H1 (cell line): ENCODE measurements at regions not wholly inside any gene's neighbourhood (a gene's known extent, or its start where the extent isn't known, plus 50 kb on each side); places are given as distances from the start of the nearest gene placed in this dataset.

ENCODE experiments used
- CTCF ChIA-PET: fragments of 300-600 bp; sonication (Branson Sonifier 250); formaldehyde crosslinking; loops from one replicate; lab custom pipeline; 2021; ENCODE audit not compliant: partially characterized antibody; lab: Charles Lee
- POLR2A ChIA-PET: fragments of 300-600 bp; sonication (Branson Sonifier 250); formaldehyde crosslinking; loops from one replicate; lab custom pipeline; 2021; ENCODE audit warnings: inconsistent platforms; ENCODE audit not compliant: partially characterized antibody; lab: Charles Lee
- DNase-seq, 2 experiments: peaks; one replicate each; pipeline versions ENCODE4 v3.0.0 to v3.0.0-alpha.2; 2010 to 2022; ENCODE audit warnings: low spot score in 2 of 2, low read depth in 1 of 2, mixed read lengths in 1 of 2
- FAIRE-seq: peaks from 2 replicates; lab custom pipeline; 2011; peaks lifted over from hg19 to GRCh38; lab: Jason Lieb, UNC
- H2AFZ ChIP-seq: 2 replicates; pipeline ENCODE4 v1.8.1; 2012; ENCODE audit warnings: low read length, inconsistent platforms
- H2AK5ac ChIP-seq: 2 replicates; pipeline ENCODE4 v1.6.1; 2013; ENCODE audit warnings: low read depth, low read length
- H2BK120ac ChIP-seq: replicated peaks from 2 replicates; pipeline ENCODE3; 2013; ENCODE audit warnings: low read depth, low read length, inconsistent platforms
- H2BK12ac ChIP-seq: 2 replicates; pipeline ENCODE4 v1.6.1; 2013; ENCODE audit warnings: low read depth, low read length
- H2BK15ac ChIP-seq: 2 replicates; pipeline ENCODE4 v1.6.1; 2013; ENCODE audit warnings: low read length
- H2BK20ac ChIP-seq: 2 replicates; pipeline ENCODE4 v1.6.1; 2013; ENCODE audit warnings: low read length
- H2BK5ac ChIP-seq: 2 replicates; pipeline ENCODE4 v1.6.1; 2013; ENCODE audit warnings: low read depth, low read length
- H3K14ac ChIP-seq: 2 replicates; pipeline ENCODE4 v1.6.1; 2013; ENCODE audit warnings: inconsistent platforms; ENCODE audit not compliant: insufficient read length
- H3K18ac ChIP-seq: 2 replicates; pipeline ENCODE4 v1.6.1; 2013; ENCODE audit warnings: low read length; ENCODE audit errors: extremely low read depth
- H3K23ac ChIP-seq: 2 replicates; pipeline ENCODE4 v1.6.1; 2013; ENCODE audit warnings: inconsistent platforms; ENCODE audit not compliant: insufficient read length
- H3K23me2 ChIP-seq: 2 replicates; pipeline ENCODE4 v1.6.1; 2013; ENCODE audit warnings: low read depth, low read length
- H3K27ac ChIP-seq: 2 replicates; pipeline ENCODE4 v1.6.1; 2011; ENCODE audit warnings: low read depth, low read length, inconsistent platforms
- H3K27me3 ChIP-seq, 4 experiments: replicated peaks in 1 of 4; 1 replicate in 1 of 4; 2 replicates in 3 of 4; pipeline versions ENCODE4 v1.6.1 to v1.8.1; 2011 to 2013; ENCODE audit warnings: low read length in 3 of 4, mild to moderate bottlenecking in 3 of 4, inconsistent platforms in 2 of 4, mixed read lengths in 2 of 4, moderate library complexity in 1 of 4; ENCODE audit not compliant: control insufficient read depth in 3 of 4, insufficient read depth in 3 of 4; ENCODE audit errors: extremely low read depth in 1 of 4
- H3K36me3 ChIP-seq, 4 experiments: 2 replicates each; pipeline versions ENCODE4 v1.6.1 to v1.8.1; 2011 to 2013; ENCODE audit warnings: mild to moderate bottlenecking in 4 of 4, low read length in 3 of 4, moderate library complexity in 2 of 4, control low read depth in 1 of 4, inconsistent platforms in 1 of 4; ENCODE audit not compliant: insufficient read depth in 4 of 4, control insufficient read depth in 2 of 4
- H3K4ac ChIP-seq: replicated peaks from 2 replicates; pipeline ENCODE3; 2013; ENCODE audit warnings: low read length, low read depth, mixed read lengths, inconsistent platforms; ENCODE audit not compliant: insufficient read length
- H3K4me1 ChIP-seq, 4 experiments: replicated peaks in 1 of 4; 1 replicate in 1 of 4; 2 replicates in 3 of 4; pipeline versions ENCODE4 v1.6.1 to v1.8.1; 2011 to 2013; ENCODE audit warnings: low read length in 3 of 4, inconsistent platforms in 2 of 4, mixed read lengths in 1 of 4; ENCODE audit not compliant: insufficient read depth in 4 of 4, control insufficient read depth in 3 of 4
- H3K4me2 ChIP-seq, 2 experiments: 2 replicates each; pipeline versions ENCODE4 v1.6.1 to v1.8.1; 2011 to 2013; ENCODE audit warnings: low read depth in 2 of 2, low read length in 2 of 2, control low read depth in 1 of 2, inconsistent platforms in 1 of 2, mild to moderate bottlenecking in 1 of 2; ENCODE audit not compliant: insufficient read depth in 1 of 2
- H3K4me3 ChIP-seq, 4 experiments: fragments of 200-600, 300-600 bp in 1 of 4; sonication (generic), shearing (Covaris generic), sonication (Bioruptor Twin) in 1 of 4; 2 replicates each; pipeline versions ENCODE4 v1.5.1 to v1.8.1; 2011 to 2016; ENCODE audit warnings: low read length in 4 of 4, low read depth in 3 of 4, control low read depth in 2 of 4, inconsistent platforms in 2 of 4, mild to moderate bottlenecking in 2 of 4, mixed read lengths in 1 of 4, moderate library complexity in 1 of 4; ENCODE audit not compliant: insufficient read depth in 2 of 4; ENCODE audit errors: extremely low read depth in 1 of 4
- H3K56ac ChIP-seq: replicated peaks from 2 replicates; pipeline ENCODE3; 2013; ENCODE audit warnings: low read depth, mild to moderate bottlenecking, mixed read lengths, low read length, inconsistent platforms; ENCODE audit not compliant: insufficient read length
- H3K79me1 ChIP-seq: 2 replicates; pipeline ENCODE4 v1.6.1; 2013; ENCODE audit warnings: low read depth, low read length, control low read depth
- H3K79me2 ChIP-seq, 2 experiments: 2 replicates each; pipeline versions ENCODE4 v1.6.1 to v1.8.1; 2012 to 2013; ENCODE audit warnings: low read length in 2 of 2, mild to moderate bottlenecking in 2 of 2, inconsistent platforms in 1 of 2; ENCODE audit not compliant: insufficient read depth in 2 of 2, control insufficient read depth in 1 of 2
- H3K9ac ChIP-seq, 4 experiments: replicated peaks in 1 of 4; 1 replicate in 1 of 4; 2 replicates in 3 of 4; pipeline versions ENCODE4 v1.6.1 to v1.8.1; 2011 to 2013; ENCODE audit warnings: low read depth in 3 of 4, low read length in 3 of 4, control low read depth in 2 of 4, mild to moderate bottlenecking in 2 of 4, moderate library complexity in 2 of 4, inconsistent platforms in 1 of 4; ENCODE audit errors: extremely low read depth in 1 of 4
- H3K9me3 ChIP-seq, 2 experiments: 2 replicates each; pipeline versions ENCODE4 v1.6.1 to v1.8.1; 2012 to 2013; ENCODE audit warnings: mild to moderate bottlenecking in 2 of 2, moderate library complexity in 2 of 2, control low read depth in 1 of 2, inconsistent platforms in 1 of 2, low read depth in 1 of 2, low read length in 1 of 2, mixed read lengths in 1 of 2; ENCODE audit not compliant: insufficient read depth in 2 of 2
- H4K20me1 ChIP-seq, 2 experiments: replicated peaks in 1 of 2; 2 replicates each; pipeline versions ENCODE3 to v1.8.1; 2011 to 2013; ENCODE audit warnings: inconsistent platforms in 2 of 2, low read length in 2 of 2, mild to moderate bottlenecking in 1 of 2; ENCODE audit not compliant: insufficient read depth in 2 of 2, control insufficient read depth in 1 of 2
- H4K5ac ChIP-seq: 2 replicates; pipeline ENCODE4 v1.6.1; 2013; ENCODE audit warnings: low read length, low read depth, mixed read lengths, inconsistent platforms; ENCODE audit not compliant: insufficient read length
- H4K8ac ChIP-seq: 2 replicates; pipeline ENCODE4 v1.8.0; 2013; ENCODE audit warnings: mild to moderate bottlenecking, moderate library complexity, low read length, inconsistent platforms; ENCODE audit not compliant: insufficient read depth; ENCODE audit errors: extremely low read depth
- H4K91ac ChIP-seq: replicated peaks from 2 replicates; pipeline ENCODE3; 2013; ENCODE audit warnings: low read length, mixed read lengths, inconsistent platforms; ENCODE audit not compliant: insufficient read length
- BACH1 ChIP-seq: IDR thresholded peaks from 2 replicates; pipeline ENCODE4 v1.6.1; 2012; ENCODE audit warnings: low read length, improper control_type of control experiment
- CTBP2 ChIP-seq: IDR thresholded peaks from 2 replicates; pipeline ENCODE4 v1.7.0; 2011; ENCODE audit warnings: borderline replicate concordance, mild to moderate bottlenecking, moderate library complexity, mixed read lengths, low read length; ENCODE audit not compliant: insufficient read depth, insufficient read length
- WGBS, 2 experiments: shearing (Covaris generic) in 1 of 2; methylation state at CpG; one replicate each; pipeline versions ENCODE4 v1.1.6 to v1.1.7; 2013 to 2015; ENCODE audit warnings: low lambda C conversion rate in 2 of 2, mixed read lengths in 2 of 2, inconsistent platforms in 1 of 2, low coverage in 1 of 2, missing lambda C conversion rate in 1 of 2; ENCODE audit not compliant: insufficient replicate concordance in 2 of 2, insufficient coverage in 1 of 2, insufficient read length in 1 of 2; ENCODE audit errors: extremely low coverage in 1 of 2, missing lambda C conversion rate in 1 of 2; 5-methylcytosine and 5-hydroxymethylcytosine counted together

DNA sequence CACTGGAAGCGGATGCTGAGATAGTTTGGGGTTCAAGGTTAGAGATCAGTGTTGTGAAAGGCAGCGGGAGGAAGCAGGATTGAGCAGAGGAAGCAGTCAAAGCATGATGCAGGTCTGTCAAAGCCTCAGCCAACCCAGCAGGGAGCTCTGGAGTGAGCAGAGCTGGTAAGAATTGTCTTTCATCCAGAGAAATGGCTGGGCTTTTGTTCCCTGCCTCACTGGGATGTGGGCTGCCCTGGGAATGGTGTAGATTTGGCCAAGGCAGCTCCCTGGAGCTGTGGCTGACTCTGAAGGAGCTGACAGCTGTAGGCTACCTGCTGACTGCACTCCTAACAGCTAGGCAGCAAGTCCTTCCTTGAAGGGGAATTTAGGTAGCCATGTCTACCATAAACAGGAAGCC is 61.9 kb upstream of the STXBP5L start:
- Histone ChIP-seq H3K4me1 (no peaks in the 10 kb centered on the region; a peak in 2 of 7 replicates), H3K14ac (no peak overlapping the region), H2BK20ac (no peak overlapping the region), H3K9me3 (no peaks in the 10 kb centered on the region), H3K79me2 (no peaks in the 10 kb centered on the region), H3K23ac (no peak overlapping the region), H2BK120ac (no peak overlapping the region), H3K4me3 (no peak overlapping the region), H4K20me1 (no peaks in the 10 kb centered on the region), H3K27ac (no peak overlapping the region), H3K4ac (no peak overlapping the region), H3K36me3 (no peaks in the 10 kb centered on the region), H3K27me3 (no peaks in the 10 kb centered on the region), H2AFZ (no peak overlapping the region), H3K79me1 (no peaks in the 10 kb centered on the region), H3K56ac (no peak overlapping the region), H3K4me2 (no peak overlapping the region), H3K23me2 (no peaks in the 10 kb centered on the region), H4K5ac (no peak overlapping the region), H2BK12ac (no peak overlapping the region), H4K91ac (no peak overlapping the region), H3K9ac (no peak overlapping the region), H2BK5ac (no peak overlapping the region), H2BK15ac (no peak overlapping the region), H3K18ac (no peak overlapping the region), H2AK5ac (no peak overlapping the region), H4K8ac (no peak overlapping the region)
- peak; percentile 88 for FAIRE-seq
- POLR2A ChIA-PET = no interaction called here
- DNase-seq = peak in 1 of 2 experiments; percentile 59
- 58% methylated on average over 2 of the region's 2 CpGs; no CpG with 5 or more reads in 1 of the 2 experiments for WGBS, 2 experiments
- CTCF ChIA-PET = interaction anchor here (0.8 to 1.1 kb wide), 3 partner anchors 10 to 204 kb away, joined by 3 to 4 read pairs (median 3); no protein-coding TSS in a partner anchor
- no peak for TF ChIP-seq BACH1
- TF ChIP-seq CTBP2 = peak; percentile 58
